ENCODE measurements at regions not wholly inside any gene's neighbourhood (a gene's known extent, or its start where the extent isn't known, plus 50 kb on each side); places are given as distances from the start of the nearest gene placed in this dataset.

DNA sequence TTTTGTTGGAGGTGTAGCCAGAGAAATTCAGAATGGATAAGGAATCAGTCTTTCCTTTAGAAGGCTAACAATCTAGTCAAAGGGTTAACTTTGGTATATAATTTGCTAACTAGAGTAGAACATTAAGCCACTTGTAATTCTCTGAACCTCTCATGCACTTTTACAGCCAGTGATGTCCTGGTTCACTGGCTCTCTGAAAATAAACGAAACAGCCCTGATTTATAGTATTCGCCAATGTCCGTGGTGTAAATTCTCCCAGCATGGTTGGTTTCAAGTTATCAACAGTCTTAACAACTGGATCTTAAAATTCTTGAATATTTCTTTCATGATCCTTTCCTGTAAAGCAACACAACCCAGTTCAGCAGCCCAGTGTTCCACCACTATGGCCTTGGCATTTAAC lies 500.4 kb upstream of the CDIN1 start:
- Histone ChIP-seq H3K27ac (ENCODE audit: low read length) (no peak overlapping the region), H4K20me1 (ENCODE audit: insufficient read depth) (no peaks in the 10 kb centered on the region), H3K4me2 (ENCODE audit: low read length) (no peak overlapping the region), H2AFZ (ENCODE audit: low read depth, low read length) (no peak overlapping the region), H3K79me2 (replicated peaks; ENCODE audit: insufficient read depth, low read length) (no peaks in the 10 kb centered on the region), H3K36me3 (ENCODE audit: insufficient read depth, low read length) (no peaks in the 10 kb centered on the region), H3K9ac (ENCODE audit: low read length) (no peak overlapping the region), H3K27me3 (ENCODE audit: insufficient read depth, low read depth, low read length) (no peaks in the 10 kb centered on the region), H3F3A (ENCODE audit: insufficient read depth, low read length, poor library complexity, severe bottlenecking) (no peaks in the 10 kb centered on the region), H3K4me3 (ENCODE audit: low read length) (no peak overlapping the region), H3K9me2 (ENCODE audit: insufficient read depth, low read length) (no peaks in the 10 kb centered on the region), H3K9me3 (ENCODE audit: low read length) (no peaks in the 10 kb centered on the region)
- no peak for TF ChIP-seq SMC3 (conservative IDR thresholded peaks at IDR 0.05; ENCODE audit: poor library complexity)
- TF ChIP-seq, protein P1, sequence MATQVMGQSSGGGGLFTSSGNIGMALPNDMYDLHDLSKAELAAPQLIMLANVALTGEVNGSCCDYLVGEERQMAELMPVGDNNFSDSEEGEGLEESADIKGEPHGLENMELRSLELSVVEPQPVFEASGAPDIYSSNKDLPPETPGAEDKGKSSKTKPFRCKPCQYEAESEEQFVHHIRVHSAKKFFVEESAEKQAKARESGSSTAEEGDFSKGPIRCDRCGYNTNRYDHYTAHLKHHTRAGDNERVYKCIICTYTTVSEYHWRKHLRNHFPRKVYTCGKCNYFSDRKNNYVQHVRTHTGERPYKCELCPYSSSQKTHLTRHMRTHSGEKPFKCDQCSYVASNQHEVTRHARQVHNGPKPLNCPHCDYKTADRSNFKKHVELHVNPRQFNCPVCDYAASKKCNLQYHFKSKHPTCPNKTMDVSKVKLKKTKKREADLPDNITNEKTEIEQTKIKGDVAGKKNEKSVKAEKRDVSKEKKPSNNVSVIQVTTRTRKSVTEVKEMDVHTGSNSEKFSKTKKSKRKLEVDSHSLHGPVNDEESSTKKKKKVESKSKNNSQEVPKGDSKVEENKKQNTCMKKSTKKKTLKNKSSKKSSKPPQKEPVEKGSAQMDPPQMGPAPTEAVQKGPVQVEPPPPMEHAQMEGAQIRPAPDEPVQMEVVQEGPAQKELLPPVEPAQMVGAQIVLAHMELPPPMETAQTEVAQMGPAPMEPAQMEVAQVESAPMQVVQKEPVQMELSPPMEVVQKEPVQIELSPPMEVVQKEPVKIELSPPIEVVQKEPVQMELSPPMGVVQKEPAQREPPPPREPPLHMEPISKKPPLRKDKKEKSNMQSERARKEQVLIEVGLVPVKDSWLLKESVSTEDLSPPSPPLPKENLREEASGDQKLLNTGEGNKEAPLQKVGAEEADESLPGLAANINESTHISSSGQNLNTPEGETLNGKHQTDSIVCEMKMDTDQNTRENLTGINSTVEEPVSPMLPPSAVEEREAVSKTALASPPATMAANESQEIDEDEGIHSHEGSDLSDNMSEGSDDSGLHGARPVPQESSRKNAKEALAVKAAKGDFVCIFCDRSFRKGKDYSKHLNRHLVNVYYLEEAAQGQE (IDR thresholded peaks at IDR 0.05; ENCODE audit: borderline replicate concordance), result no peak
- TF ChIP-seq, protein P2, sequence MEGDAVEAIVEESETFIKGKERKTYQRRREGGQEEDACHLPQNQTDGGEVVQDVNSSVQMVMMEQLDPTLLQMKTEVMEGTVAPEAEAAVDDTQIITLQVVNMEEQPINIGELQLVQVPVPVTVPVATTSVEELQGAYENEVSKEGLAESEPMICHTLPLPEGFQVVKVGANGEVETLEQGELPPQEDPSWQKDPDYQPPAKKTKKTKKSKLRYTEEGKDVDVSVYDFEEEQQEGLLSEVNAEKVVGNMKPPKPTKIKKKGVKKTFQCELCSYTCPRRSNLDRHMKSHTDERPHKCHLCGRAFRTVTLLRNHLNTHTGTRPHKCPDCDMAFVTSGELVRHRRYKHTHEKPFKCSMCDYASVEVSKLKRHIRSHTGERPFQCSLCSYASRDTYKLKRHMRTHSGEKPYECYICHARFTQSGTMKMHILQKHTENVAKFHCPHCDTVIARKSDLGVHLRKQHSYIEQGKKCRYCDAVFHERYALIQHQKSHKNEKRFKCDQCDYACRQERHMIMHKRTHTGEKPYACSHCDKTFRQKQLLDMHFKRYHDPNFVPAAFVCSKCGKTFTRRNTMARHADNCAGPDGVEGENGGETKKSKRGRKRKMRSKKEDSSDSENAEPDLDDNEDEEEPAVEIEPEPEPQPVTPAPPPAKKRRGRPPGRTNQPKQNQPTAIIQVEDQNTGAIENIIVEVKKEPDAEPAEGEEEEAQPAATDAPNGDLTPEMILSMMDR (IDR thresholded peaks at IDR 0.05; ENCODE audit: poor library complexity, severe bottlenecking), result no peak
- no peak for TF ChIP-seq POLR2AphosphoS5 (IDR thresholded peaks at IDR 0.05)
- no peak for TF ChIP-seq RAD21 (conservative IDR thresholded peaks at IDR 0.05)
- no peak for TF ChIP-seq EP300 (conservative IDR thresholded peaks at IDR 0.05; ENCODE audit: poor library complexity, severe bottlenecking)

DNA sequence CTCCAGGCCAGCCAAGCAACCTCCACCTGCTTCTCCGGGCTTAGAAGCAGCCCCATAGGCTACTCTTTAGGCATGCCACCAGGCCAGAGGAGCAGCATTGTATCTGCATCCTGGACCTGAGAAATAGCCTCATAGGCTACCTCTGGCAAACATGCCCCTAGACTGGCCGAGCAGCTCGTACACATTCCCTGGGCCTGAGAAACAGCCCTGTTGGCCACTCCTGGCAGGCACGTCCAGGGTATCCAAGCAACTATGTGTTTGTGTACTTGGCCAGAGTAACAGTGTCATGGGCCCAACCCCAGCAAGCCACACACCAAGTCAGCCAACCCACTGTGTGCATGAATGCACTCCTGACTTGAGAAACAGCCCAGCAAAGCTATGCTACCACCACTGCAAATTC lies 498.7 kb upstream of the CDIN1 start:
- no peak for TF ChIP-seq SMC3 (conservative IDR thresholded peaks at IDR 0.05; ENCODE audit: poor library complexity)
- TF ChIP-seq TAF1 (IDR thresholded peaks at IDR 0.05; ENCODE audit: low read depth), result no peak
- TF ChIP-seq MXI1 (conservative IDR thresholded peaks at IDR 0.05; ENCODE audit: poor library complexity, severe bottlenecking), result no peak
- TF ChIP-seq RAD21 (conservative IDR thresholded peaks at IDR 0.05), result no peak
- TF ChIP-seq POLR2AphosphoS5 (IDR thresholded peaks at IDR 0.05), result no peak
- no peak for TF ChIP-seq EP300 (conservative IDR thresholded peaks at IDR 0.05; ENCODE audit: poor library complexity, severe bottlenecking)
- TF ChIP-seq, protein P2 (IDR thresholded peaks at IDR 0.05; ENCODE audit: poor library complexity, severe bottlenecking), result no peak
- TF ChIP-seq, protein P1 (IDR thresholded peaks at IDR 0.05; ENCODE audit: borderline replicate concordance), result no peak
- no peaks in the 10 kb centered on the region for H3K79me2 ChIP-seq (replicated peaks; ENCODE audit: insufficient read depth, low read length)
- H3K4me3 ChIP-seq (ENCODE audit: low read length), result no peak overlapping the region
- no peaks in the 10 kb centered on the region for H3K36me3 ChIP-seq (ENCODE audit: insufficient read depth, low read length)
- no peaks in the 10 kb centered on the region for H3K9me2 ChIP-seq (ENCODE audit: insufficient read depth, low read length)
- no peaks in the 10 kb centered on the region for H4K20me1 ChIP-seq (ENCODE audit: insufficient read depth)
- no peaks in the 10 kb centered on the region for H3F3A ChIP-seq (ENCODE audit: insufficient read depth, low read length, poor library complexity, severe bottlenecking)
- no peak overlapping the region for H3K9ac ChIP-seq (ENCODE audit: low read length)
- H3K27ac ChIP-seq (ENCODE audit: low read length), result no peak overlapping the region
- no peaks in the 10 kb centered on the region for H3K27me3 ChIP-seq (ENCODE audit: insufficient read depth, low read depth, low read length)
- H3K4me2 ChIP-seq (ENCODE audit: low read length), result no peak overlapping the region
- no peaks in the 10 kb centered on the region for H3K9me3 ChIP-seq (ENCODE audit: low read length)
- H2AFZ ChIP-seq (ENCODE audit: low read depth, low read length), result no peak overlapping the region

Data from neural cell (in vitro differentiated cells).